NAMALWA (cell line): ENCODE measurements at regions not wholly inside any gene's neighbourhood (a gene's known extent, or its start where the extent isn't known, plus 50 kb on each side); places are given as distances from the start of the nearest gene placed in this dataset.

ENCODE experiments used
- DNase-seq: peaks from one replicate; pipeline ENCODE4 v3.0.0-alpha.2; 2015; ENCODE audit warnings: low spot score

DNA sequence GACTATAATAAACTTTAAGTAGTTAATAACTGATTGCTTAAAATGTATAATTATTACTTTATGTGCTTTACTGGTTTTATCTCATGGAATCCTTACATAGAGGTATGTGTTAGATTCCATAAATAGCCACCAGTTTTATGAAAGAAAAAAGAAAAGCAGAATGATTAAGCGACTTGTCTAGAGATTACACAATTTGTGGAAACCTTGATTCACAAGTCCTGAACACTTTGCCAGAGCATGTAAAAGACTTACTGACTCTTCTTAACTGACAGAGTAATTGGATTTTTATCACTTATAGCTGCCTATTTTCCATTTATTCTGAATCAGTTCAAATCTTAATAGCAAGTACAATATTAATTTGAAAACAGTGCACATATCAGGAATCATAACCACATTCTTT is 448.7 kb upstream of the NETO1 start:
- no peak for DNase-seq

DNA sequence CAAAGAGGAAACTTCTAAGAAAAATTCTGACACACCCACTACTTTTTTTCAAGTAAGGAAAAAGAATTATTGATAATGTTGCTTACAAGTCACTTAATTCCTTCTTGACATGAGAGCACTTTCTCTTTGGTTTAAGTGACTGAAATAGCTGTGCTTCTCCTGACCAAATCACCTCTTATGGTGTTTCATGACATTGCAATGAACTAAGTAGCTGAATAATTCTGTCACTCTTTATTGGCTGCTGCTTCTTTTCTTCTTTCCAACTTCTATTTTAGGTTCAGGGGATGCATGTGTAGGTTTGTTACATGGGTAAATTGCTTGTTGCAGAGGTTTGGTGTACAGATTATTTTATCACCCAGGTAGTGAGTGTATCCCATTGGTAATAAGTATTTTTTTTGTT is 447.6 kb upstream of the NETO1 start:
- no peak for DNase-seq

DNA sequence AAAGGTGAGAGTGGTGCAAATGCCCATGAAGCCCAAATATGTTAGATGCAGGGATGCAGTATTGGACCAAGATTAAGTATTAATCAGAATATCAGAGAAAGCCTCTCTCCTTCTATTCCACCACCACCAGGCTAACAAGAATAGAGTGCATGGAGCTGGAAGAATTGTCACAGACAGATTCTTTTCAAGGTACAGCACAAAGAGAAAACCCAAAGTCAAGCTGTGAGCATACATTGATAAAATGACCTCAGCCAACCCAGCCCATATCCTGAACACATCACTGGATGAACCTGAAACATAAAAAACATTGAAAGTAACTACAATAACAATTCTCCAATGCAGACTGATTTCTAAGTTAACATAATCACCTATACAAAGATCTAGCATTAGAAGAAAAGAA is 445.7 kb upstream of the NETO1 start:
- DNase-seq, result no peak

DNA sequence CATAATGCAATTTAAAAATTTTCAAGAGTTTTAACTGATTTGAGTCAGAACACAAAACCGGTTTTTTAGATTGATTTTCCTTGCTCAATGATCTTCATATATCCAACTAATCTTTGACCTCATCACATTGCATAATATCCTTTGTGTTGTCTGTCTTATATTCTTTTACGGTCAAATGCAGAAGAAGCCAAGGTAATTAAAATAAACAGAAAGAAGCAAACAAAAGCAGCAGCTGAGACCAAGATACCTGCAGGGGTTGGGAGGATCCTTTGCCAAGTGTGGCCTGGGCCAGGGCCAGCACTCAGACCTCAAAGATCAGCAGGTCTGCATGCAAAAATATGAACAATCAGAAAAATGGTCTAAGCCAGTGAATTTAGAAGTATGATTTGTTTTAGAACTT is 428.9 kb upstream of the NETO1 start:
- DNase-seq, result no peak

DNA sequence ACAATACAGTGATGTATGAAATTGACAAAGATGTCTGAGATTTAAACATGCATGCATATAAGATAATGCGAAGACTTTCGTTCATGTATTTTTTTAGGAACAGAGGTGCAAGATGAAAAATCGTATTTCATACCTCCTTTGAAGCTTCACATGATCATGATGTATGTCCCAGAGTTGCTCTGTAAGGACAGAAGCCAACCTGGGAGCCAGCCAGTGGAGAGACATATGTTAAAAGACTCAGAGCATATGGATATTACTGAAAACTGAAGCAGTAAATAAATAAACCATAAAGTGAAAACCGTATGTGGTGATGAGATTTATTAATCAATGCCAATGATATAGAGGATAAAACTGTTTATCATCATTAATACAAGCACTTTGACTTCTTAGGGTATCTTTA is 424.4 kb upstream of the NETO1 start:
- DNase-seq, result no peak

DNA sequence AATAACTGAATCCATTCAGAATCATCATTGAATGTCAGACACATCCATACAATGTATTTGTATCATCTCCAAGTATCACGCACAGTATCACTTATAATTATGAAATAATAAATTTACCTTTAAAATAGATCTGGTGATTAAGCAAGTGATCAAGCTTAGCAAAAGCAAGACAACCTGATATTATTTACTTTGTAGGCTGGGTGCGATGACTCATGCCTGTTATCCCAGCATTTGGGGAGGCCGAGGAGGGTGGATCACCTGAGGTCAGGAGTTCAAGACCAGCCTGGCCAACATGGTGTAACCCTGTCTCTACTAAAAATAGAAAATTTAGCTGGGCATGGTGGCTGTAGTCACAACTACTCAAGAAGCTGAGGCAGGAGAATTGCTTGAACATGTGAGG is 421.0 kb upstream of the NETO1 start:
- DNase-seq, result no peak

DNA sequence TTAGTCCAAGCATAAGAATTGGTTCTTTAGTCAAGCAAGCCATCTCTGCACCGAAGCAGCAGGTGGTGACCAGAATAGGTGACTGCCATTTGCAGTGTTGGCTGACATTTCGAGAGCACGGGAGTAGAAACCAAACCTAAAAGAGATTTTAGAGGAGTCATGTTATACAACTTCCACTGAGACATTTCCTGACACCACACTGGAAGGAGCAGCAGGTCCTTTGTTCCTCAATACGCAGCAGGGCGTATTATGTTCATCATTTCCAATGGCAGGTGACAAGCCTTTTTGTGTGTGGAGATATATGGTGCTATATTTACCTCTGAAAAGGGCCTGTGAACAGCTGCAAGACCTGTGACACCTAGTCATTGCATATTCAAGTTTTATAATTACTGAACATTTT is 418.8 kb upstream of the NETO1 start:
- DNase-seq, result no peak

DNA sequence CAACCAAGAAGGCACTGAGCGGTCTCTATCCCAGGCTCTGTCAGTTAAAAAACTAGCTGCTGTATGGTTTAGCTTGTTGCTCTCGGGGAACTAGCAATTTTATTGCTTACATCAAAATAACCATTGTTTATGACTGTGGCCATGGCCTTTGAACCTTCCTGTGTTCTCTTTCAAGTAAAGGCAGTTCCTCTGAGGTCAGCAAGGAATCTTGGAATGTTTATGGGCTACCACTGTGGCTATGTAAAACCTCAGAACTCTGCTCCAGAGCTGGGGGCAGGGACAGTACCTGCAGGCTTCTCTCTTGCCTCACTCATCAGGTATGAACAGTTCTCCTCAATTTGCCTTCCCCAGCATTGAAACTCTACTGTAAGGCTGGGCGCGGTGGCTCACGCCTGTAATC is 416.0 kb upstream of the NETO1 start:
- no peak for DNase-seq

DNA sequence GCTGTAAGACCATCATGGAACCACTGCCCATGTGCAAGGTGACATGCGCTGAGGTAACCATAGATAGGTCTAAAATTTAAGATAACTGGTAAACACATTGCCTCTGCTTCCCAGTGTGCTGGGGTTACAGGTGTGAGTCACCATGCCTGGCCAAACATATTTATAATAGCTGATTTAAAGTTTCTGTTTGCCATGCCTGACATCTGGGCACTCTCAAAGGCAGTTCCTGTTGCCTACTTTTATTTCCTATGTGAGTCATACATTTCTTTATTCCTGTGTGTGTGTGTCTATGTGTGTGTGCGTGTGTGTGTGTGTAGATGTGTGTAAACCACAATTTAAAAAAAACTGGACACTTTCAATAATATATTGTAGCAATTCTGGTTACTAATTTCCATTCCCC is 415.2 kb upstream of the NETO1 start:
- DNase-seq, result no peak

DNA sequence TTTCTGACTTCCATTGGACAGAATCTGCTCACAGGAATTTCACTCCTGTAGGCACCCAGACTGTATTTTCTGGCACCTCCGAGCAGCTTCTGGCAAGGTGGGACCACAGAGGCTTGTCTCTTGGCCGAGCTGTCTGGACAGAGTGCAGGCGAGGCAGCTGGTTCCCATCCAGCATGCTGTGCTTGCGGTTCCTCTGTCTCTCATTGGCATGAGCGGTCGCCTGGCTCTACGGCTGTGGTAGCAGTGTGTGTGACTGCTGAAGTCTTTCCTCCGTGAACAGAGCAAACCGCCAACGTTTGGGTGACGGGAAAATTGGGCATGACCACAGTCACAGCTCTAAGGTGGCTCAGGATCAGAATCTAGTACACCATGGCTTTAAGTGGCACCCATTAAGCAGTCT is 411.7 kb upstream of the NETO1 start:
- no peak for DNase-seq

DNA sequence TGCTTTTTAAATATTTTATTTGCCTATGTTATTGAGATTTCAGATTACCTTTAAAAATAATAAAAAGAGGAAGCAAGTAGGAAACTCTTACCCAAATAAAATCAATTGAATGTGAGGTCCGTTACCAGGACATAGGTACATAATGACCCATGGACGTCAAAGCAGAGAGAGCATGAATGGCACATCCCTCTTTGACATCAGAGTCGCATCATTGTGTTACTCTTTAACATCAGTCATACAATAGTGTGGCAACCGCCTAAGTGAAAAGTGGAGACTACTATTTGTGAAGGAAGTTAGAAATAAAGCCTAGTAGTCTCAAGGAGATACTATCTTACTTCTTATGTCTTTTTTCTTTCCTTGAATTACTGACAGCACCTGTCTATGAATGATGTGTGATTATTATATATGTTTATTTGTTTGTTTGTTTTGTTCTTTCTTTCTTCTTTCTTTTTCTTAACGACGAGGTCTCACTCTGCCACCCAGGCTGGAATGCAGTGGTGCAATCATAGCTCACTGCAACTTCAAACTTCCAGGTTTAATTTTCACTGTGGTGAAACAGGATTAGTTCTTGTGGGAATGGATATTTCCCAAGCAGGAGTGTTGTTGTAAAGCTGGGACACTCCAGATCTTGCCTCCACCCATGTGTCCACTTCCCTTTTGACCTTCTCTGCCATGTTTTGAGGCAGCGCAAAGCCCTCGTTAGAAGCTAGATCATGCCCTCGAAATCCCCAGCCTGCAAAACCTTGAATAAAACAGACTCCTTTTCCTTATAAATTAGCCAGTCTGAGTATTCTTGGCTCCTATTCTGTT is 407.2 kb upstream of the NETO1 start:
- no peak for DNase-seq

DNA sequence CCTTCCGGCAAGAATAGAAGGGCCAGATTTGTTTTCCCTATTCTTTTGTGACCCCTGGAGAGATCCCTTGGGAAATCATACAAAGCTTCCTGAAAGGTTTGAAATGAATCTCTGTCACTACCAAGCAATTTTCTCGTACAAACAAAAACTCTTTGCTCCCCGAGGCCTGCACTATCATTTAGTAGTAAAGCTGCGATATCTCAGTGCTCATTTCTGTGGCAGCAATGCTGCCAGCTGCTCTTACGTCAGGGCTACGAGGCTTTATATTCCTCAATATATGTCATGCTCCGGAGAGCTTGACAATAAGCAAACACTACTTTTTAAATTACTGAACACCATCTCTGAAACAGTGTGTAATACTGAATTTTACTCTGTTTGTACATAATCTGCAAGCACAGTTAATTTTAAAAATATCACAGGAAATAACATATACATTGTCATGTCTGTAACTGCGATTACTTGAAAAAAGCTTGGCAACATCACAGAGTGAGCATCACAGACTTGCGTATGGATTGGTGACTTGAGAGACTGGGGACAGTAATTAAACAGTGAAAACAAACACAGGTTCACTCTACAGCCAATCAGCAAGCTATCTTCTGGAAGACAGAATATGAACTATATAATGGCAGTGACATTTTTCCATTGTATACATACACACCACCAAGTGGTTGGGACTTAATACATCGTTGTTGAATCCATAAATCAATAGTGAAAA is 403.3 kb upstream of the NETO1 start:
- no peak for DNase-seq

DNA sequence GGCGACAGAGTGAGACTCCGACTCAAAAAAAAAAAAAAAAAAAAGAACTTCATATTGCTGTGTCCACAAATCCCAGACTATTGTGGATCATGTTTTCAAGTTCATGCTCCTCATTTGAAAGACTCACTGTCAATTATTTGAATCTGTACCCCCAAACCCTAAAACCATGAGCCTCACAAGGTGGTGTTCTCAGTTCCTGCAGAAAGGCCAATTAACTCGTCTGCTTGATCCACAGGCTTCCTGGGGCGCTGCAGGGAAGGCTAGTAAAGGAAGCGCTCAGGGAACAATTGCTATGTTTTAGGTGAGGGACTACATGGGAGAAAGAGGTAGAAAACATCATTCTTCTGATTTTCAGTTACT is 396.8 kb upstream of the NETO1 start:
- no peak for DNase-seq

DNA sequence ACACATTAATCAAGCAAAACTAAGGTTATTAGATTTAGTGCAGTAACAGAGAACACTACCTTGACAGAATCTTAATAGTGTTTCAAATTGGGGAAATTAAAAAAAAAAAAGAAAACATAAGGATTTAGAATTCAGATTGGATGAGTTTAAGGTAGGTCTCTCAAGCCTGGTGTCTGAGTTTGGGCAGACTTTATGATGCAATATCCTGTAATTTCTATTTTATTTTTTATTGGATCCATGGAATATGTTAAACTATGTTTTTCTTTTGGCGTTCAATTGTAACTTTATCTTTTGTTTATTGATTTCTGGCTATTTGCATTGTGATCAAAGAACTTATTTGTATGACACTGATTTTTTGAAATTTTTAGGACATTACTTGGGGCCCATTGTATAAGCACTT is 394.1 kb upstream of the NETO1 start:
- DNase-seq, result no peak

DNA sequence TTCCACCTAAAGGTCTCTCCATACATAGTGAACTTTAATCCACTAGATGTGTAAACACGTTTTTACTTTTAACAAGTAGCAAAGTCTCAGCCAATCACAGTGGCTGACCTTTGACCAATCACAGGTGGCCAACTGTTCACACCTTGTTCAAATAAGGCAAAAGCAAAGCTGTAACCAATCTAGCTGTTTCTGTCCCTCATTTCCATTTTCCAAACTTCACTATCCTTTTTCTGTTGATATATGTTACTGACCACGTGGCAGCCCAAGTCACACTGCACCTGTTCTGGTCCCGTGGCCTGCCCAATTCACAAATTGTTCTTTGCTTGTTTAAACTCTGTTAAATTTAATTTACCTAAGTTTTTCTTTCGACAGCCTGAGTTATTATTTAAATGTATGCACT is 393.5 kb upstream of the NETO1 start:
- DNase-seq, result no peak

DNA sequence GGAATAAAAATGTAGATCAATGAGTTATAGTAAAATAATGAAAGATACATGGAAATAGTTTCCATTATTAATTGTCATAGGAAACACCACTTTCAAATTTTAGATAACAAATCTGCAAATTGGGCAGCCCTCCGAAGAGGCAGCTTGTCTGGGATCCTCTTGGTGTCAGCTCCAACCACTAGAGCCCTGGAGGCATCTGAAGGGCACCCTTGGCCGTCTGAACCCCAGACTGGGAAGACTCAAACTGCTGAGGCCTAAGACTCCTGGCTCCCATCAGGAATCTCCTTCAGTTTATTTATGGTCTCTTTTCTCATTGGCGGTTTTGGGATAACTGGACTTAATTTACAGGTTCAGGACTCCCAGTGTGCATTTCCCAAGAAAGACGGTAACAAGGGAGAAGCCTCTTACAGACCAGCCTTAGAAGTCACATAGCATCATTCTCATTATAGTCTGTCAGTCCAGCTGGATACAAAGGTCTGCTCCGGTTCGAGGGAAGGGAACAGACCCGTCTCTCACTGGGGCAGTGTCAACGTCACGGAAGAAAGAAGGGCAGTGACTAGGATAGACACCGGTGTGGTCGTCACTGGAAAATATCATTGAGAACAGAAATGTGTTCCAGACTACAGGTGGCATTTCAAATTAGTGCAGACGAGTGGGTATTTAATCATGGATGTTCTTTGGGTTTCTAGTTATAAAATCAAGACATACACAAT is 390.7 kb upstream of the NETO1 start:
- no peak for DNase-seq

DNA sequence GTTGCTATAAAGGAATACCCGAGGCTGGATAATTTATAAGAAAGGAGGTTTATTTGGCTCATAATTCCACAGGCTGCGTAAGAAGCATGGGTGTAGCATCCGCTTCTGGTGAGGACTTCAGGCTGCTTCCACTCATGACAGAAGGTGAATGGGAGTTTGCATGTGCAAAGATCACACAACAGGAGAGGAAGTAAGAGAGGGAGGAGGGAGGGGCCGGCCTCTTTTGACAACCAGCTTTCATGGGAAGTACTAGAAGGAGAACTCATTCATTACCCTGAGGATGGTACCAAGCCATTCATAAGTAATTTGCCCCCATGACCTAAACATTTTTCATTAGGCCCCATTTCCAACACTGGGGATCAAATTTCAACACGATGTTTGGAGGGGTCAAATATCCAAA is 386.8 kb upstream of the NETO1 start:
- no peak for DNase-seq

DNA sequence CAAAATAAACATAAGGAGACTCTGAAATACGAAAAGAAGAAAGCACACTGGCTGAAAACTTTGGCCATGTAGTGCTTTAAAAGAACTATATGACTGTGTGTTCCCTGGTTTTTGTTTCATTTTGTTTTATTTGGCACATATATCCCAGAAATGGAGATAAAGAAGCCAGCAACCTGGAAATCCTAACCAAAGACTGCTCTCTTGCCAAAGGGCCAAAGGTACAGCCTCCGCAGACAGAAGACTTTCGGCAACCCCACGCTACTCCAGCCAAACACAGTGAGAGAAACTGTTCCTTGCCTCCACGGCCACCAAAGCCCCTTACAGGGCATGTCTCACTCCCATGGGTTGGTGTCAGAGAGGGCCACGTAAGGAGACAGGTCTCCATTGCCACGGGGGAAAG is 381.2 kb upstream of the NETO1 start:
- DNase-seq, result no peak

DNA sequence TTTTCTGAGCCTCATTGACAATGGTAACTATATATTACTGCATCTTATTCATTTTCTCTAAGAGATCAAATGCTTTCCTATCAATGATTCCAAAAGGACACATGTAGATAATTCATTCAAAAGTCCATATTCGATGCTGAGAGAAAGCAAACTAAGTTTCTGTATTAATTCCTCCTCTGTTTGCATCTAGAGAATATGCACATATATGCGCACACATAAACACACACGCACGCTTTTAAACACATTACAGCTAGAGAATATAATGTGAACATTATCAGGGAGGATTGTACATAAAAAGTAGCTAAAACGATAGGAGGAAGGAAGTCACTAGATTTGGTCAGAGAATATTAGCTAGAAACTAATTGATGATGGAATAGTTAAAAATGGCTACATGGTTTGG is 379.0 kb upstream of the NETO1 start:
- no peak for DNase-seq

DNA sequence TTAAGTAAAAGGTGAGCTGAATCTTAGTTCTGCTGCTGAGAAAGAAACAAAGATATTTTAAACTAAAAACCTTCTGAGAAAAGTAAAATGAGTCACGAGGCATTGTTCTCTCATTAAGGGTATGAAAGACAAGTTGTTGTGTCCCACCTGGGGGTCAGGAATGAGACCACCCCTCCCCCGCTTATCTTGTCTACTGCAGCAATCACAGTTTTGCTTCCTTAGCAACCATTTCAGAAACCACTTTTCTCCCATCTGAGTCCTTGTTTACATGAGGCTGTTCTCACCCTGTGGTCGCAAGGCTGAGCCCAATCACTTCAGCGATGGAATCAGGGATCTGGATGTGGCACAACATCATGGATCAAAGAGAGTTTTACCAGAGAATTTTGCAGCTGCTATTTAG is 377.6 kb upstream of the NETO1 start:
- DNase-seq, result no peak

DNA sequence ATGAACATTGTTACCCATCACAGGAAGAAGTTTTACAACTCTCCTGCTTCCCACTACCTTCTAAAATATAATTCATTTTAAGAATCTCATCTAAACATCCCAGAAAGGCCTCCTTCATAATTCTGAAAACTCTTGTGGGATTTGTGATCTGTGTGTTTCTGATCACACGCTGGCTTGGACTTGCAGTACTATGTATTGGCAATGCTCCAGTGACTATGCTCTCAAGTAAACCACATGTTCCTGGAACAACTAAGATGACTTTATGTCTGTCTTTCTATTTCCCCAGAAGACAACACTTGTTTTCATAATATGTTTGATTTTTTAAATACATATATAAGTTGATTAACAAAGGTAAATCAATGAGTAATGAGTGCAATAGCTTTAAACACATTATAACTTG is 376.6 kb upstream of the NETO1 start:
- no peak for DNase-seq

DNA sequence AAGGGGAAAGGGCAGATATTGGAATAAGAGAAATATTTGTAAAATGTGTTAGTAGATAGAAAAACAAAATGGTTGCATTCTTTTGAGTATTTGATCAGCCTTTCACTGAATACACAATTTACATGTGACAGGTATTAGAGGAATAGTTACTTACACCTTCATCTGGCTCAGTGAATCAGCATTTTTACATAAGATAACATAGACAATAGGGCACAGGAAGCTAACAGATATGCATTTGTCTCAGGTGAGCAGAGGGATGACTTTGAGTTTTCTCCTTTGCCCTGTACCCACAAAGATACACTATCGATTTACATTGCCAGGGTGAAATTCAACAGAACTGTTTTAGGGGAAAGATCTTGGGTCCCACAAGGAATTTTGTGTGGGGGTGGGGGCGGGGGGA is 373.1 kb upstream of the NETO1 start:
- DNase-seq, result no peak

DNA sequence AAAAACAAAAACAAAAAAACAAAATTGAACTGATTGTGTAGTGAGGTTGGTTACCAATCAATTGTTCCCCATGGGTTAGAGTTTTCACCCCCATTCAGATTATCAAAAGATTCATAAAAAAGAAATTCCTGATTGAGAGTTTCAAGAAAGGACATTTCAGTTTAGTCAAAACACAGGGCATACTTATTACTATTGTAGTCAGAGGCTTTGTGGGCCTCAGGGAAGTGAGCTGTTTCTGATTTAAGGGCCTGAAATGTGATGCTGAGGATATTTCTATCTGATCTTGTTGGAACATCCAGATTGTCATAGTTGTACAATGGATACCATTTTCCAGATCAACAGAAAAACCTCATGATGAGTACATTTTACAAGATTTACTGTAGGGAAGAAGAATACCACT is 368.1 kb upstream of the NETO1 start:
- no peak for DNase-seq
